HUES48 (cell line): ENCODE measurements at regions not wholly inside any gene's neighbourhood (a gene's known extent, or its start where the extent isn't known, plus 50 kb on each side); places are given as distances from the start of the nearest gene placed in this dataset.

Experiments
- H3K27ac ChIP-seq: one replicate; pipeline ENCODE4 v1.7.0; 2013; ENCODE audit warnings: low read depth, low read length, inconsistent platforms
- H3K27me3 ChIP-seq: 2 replicates; pipeline ENCODE4 v1.6.1; 2013; ENCODE audit warnings: mild to moderate bottlenecking, low read length; ENCODE audit not compliant: control insufficient read depth, insufficient read depth
- H3K36me3 ChIP-seq: 2 replicates; pipeline ENCODE4 v1.6.1; 2013; ENCODE audit warnings: low read length; ENCODE audit not compliant: control insufficient read depth, insufficient read depth
- H3K4me1 ChIP-seq: 2 replicates; pipeline ENCODE4 v1.6.1; 2013; ENCODE audit warnings: mild to moderate bottlenecking, low read length; ENCODE audit not compliant: control insufficient read depth, insufficient read depth
- H3K4me3 ChIP-seq: 2 replicates; pipeline ENCODE4 v1.5.1; 2013; ENCODE audit warnings: mild to moderate bottlenecking, low read depth, low read length
- H3K9ac ChIP-seq: 2 replicates; pipeline ENCODE4 v1.6.1; 2013; ENCODE audit warnings: mild to moderate bottlenecking, low read depth, low read length, moderate library complexity
- H3K9me3 ChIP-seq: 2 replicates; pipeline ENCODE4 v1.6.1; 2013; ENCODE audit warnings: low read length; ENCODE audit not compliant: control insufficient read depth, insufficient read depth

DNA sequence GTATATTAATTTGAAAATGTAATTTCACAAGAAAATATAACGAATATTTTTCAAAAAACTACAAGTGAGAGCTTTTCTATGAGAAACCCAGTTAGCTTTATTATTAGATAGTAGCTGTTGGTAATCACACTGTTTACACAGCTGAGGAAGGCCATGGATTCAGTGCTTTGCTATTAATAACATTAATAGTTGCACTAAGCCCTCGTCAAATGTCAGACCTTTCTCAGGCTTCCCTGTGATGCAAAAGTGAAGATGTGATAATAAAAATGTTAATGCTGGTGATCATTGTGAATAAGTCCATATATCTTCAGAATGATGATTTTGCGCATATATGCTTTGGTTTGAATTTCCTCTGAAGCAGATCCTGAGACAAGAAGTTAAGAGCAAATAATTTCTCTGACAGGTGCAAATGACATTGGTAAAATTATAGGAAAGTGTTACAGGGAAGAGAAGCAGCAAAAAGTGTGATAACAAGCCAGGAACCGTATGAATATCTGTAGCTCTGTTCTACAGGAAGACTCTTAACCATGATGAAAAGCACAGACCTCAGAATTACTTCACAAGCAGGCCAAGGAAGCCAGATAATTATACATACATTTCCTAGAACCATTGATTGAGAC is 56.5 kb upstream of the CNTN6 start:
- H3K27ac ChIP-seq: no peak overlapping the region
- no peaks in the 10 kb centered on the region for H3K9me3 ChIP-seq
- H3K9ac ChIP-seq: no peak overlapping the region
- H3K4me3 ChIP-seq: no peak overlapping the region
- H3K27me3 ChIP-seq: no peaks in the 10 kb centered on the region
- H3K36me3 ChIP-seq: no peaks in the 10 kb centered on the region
- H3K4me1 ChIP-seq: no peaks in the 10 kb centered on the region

DNA sequence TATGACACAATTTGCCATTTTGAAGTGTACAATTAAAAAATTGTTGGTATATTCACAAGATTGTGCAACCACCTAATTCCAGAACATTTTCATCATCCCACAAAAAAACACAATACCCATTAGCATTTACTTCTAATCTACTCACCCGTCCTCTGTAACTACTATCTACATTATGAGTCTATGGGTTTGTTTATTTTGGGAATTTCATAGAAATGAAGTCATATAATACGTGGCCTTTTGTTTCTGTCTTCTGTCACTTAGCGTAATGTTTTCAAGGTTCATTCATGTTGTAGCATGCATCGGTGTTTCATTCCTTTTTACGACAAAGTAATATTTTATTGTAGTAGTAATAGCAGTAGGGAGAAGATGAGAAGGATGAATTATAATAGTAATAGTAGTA is 55.2 kb upstream of the CNTN6 start:
- Histone ChIP-seq H3K27ac (no peak overlapping the region), H3K36me3 (no peaks in the 10 kb centered on the region), H3K9ac (no peak overlapping the region), H3K4me1 (no peaks in the 10 kb centered on the region), H3K9me3 (no peaks in the 10 kb centered on the region), H3K27me3 (no peaks in the 10 kb centered on the region), H3K4me3 (no peak overlapping the region)
